DND-41 (cell line): ENCODE measurements at regions not wholly inside any gene's neighbourhood (a gene's known extent, or its start where the extent isn't known, plus 50 kb on each side); places are given as distances from the start of the nearest gene placed in this dataset.

ENCODE experiments used
- ATAC-seq: fragments of 200-7000 bp; cut with Tn5 transposase; 3 replicates; pipeline ENCODE4 v1.9.1; 2021; ENCODE audit warnings: low read depth; ENCODE audit not compliant: insufficient read depth
- DNase-seq: peaks from one replicate; pipeline ENCODE4 v3.0.0-alpha.2; 2020
- H2AFZ ChIP-seq: 2 replicates; pipeline ENCODE4 v1.6.0; 2012; ENCODE audit warnings: low read depth, low read length
- H3K27ac ChIP-seq: 2 replicates; pipeline ENCODE4 v1.5.1; 2012; ENCODE audit warnings: low read length, inconsistent platforms
- H3K27me3 ChIP-seq: fragments of 200-600 bp; sonication (generic); 2 replicates; pipeline ENCODE4 v1.6.0; 2012; ENCODE audit warnings: low read length, mild to moderate bottlenecking, inconsistent platforms; ENCODE audit not compliant: insufficient read depth, poor library complexity
- H3K36me3 ChIP-seq: 2 replicates; pipeline ENCODE4 v1.5.1; 2012; ENCODE audit warnings: low read length, inconsistent platforms; ENCODE audit not compliant: insufficient read depth
- H3K4me1 ChIP-seq: 2 replicates; pipeline ENCODE4 v1.5.1; 2012; ENCODE audit warnings: mild to moderate bottlenecking, low read length; ENCODE audit not compliant: insufficient read depth
- H3K4me2 ChIP-seq: 2 replicates; pipeline ENCODE4 v1.6.0; 2012; ENCODE audit warnings: mild to moderate bottlenecking, moderate library complexity, low read length, inconsistent platforms; ENCODE audit not compliant: insufficient read depth
- H3K4me3 ChIP-seq, 2 experiments: fragments of 200-600 bp in 1 of 2; shearing (Covaris generic) in 1 of 2; 2 replicates each; pipeline ENCODE4 v1.5.1; 2012 to 2016; ENCODE audit warnings: inconsistent platforms in 2 of 2, low read length in 2 of 2, mild to moderate bottlenecking in 2 of 2, low read depth in 1 of 2, moderate library complexity in 1 of 2
- H3K79me2 ChIP-seq: 2 replicates; pipeline ENCODE4 v1.6.0; 2012; ENCODE audit warnings: low read length, inconsistent platforms; ENCODE audit not compliant: insufficient read depth
- H3K9ac ChIP-seq: 2 replicates; pipeline ENCODE4 v1.6.0; 2012; ENCODE audit warnings: low read depth, mild to moderate bottlenecking, inconsistent platforms, low read length, moderate library complexity
- H3K9me3 ChIP-seq: 2 replicates; pipeline ENCODE4 v1.5.1; 2012; ENCODE audit warnings: low read length, moderate library complexity, mild to moderate bottlenecking, inconsistent platforms; ENCODE audit not compliant: insufficient read depth, severe bottlenecking
- H4K20me1 ChIP-seq: 2 replicates; pipeline ENCODE4 v1.6.0; 2012; ENCODE audit warnings: low read length; ENCODE audit not compliant: insufficient read depth
- EZH2 ChIP-seq: IDR thresholded peaks from 3 replicates; pipeline ENCODE4 v1.6.1; 2012; ENCODE audit warnings: borderline replicate concordance, low read depth, mild to moderate bottlenecking, moderate library complexity, low read length, inconsistent platforms; ENCODE audit not compliant: severe bottlenecking
- TF ChIP-seq, protein P1 (sequence below): IDR thresholded peaks from 2 replicates; pipeline ENCODE4 v1.5.1; 2012; ENCODE audit warnings: borderline replicate concordance, low read length, moderate library complexity, mild to moderate bottlenecking; ENCODE audit not compliant: poor library complexity, severe bottlenecking; ENCODE audit errors: extremely low read depth

DNA sequence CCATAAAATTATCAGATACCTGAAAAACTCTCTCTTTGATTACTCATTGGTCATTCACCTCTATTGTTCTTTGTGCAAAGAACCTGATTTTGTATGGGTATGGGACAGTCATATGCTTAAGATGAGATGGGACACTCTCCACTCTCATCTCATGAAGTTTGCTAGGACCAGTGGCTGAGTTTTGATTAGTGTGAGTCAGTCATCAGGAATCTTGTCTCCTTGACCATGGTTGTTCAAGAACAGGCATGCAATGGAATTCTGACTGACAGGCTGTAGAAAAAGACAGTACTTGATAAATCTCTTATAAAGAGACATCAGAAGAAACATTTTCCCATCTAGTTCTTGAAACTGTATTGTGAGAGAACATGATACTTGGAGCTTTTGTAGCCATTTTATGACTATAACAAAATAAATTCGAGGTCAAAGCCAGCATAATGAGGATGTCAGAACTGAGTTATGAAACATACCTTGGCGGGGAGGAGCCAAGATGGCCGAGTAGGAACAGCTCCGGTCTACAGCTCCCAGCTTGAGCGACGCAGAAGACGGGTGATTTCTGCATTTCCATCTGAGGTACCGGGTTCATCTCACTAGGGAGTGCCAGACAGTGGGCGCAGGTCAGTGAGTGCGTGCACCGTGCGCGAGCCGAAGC is 367.0 kb downstream of the NR4A2 start:
- Histone ChIP-seq H3K36me3 (no peaks in the 10 kb centered on the region), H3K79me2 (no peaks in the 10 kb centered on the region), H3K9ac (no peak overlapping the region), H3K4me3 (no peak overlapping the region), H3K4me2 (no peak overlapping the region), H3K27me3 (no peaks in the 10 kb centered on the region), H4K20me1 (no peaks in the 10 kb centered on the region), H3K9me3 (no peaks in the 10 kb centered on the region), H2AFZ (no peak overlapping the region), H3K4me1 (no peaks in the 10 kb centered on the region), H3K27ac (no peak overlapping the region)
- DNase-seq (no peak), ATAC-seq (no peak)
- TF ChIP-seq, protein P1, sequence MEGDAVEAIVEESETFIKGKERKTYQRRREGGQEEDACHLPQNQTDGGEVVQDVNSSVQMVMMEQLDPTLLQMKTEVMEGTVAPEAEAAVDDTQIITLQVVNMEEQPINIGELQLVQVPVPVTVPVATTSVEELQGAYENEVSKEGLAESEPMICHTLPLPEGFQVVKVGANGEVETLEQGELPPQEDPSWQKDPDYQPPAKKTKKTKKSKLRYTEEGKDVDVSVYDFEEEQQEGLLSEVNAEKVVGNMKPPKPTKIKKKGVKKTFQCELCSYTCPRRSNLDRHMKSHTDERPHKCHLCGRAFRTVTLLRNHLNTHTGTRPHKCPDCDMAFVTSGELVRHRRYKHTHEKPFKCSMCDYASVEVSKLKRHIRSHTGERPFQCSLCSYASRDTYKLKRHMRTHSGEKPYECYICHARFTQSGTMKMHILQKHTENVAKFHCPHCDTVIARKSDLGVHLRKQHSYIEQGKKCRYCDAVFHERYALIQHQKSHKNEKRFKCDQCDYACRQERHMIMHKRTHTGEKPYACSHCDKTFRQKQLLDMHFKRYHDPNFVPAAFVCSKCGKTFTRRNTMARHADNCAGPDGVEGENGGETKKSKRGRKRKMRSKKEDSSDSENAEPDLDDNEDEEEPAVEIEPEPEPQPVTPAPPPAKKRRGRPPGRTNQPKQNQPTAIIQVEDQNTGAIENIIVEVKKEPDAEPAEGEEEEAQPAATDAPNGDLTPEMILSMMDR: no peak
- no peak for TF ChIP-seq EZH2

DNA sequence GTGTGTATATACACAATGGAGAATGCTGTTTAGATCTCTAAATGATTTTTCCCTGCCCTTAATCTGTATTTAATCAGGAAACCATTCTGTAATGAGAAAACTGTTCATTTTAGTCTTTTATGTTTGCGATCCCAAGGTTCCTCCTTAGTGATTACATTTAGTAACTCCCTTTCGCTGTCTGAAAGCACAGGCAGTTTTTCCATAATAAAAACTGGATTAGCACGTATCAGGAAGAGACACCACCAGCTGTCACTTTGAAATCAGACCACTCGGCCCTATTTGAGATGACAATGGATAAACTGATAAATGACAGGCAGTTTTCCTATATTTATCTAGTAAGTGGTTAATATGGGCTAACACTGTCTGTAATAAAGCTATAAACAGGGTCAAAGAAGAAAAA is 370.9 kb downstream of the NR4A2 start:
- H4K20me1 ChIP-seq: no peaks in the 10 kb centered on the region
- no peak for DNase-seq

DNA sequence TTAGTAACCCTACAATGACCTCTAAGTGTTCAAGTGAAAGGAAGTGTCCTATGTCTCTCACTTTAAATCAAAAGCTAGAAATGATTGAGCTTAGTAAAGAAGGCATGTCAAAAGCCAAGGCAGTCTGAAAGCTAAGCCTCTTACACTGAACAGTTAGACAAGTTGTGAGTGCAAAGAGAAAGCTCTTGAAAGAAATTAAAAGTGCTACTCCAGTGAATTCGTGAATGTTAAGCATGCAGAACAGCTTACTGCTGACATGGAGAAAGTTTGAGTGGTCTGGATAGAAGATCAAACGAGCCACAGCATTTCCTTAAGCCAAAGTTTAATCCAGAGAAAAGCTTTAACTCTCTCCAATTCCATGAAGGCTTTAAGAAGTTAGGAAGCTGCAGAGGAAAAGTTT is 373.7 kb downstream of the NR4A2 start:
- H3K4me1 ChIP-seq: no peaks in the 10 kb centered on the region
- H4K20me1 ChIP-seq: no peaks in the 10 kb centered on the region
- H3K27ac ChIP-seq: no peak overlapping the region
- no peaks in the 10 kb centered on the region for H3K9me3 ChIP-seq
- no peaks in the 10 kb centered on the region for H3K36me3 ChIP-seq
- ATAC-seq (no peak), DNase-seq (no peak)
- TF ChIP-seq, protein P1: no peak
- no peak for TF ChIP-seq EZH2
- H3K27me3 ChIP-seq: no peaks in the 10 kb centered on the region
- H3K4me2 ChIP-seq: no peak overlapping the region
- H3K9ac ChIP-seq: no peak overlapping the region
- no peaks in the 10 kb centered on the region for H3K79me2 ChIP-seq
- H3K4me3 ChIP-seq: no peak overlapping the region
- H2AFZ ChIP-seq: no peak overlapping the region

More for the DNA sequence above, 370.9 kb downstream of the NR4A2 start:
- TF ChIP-seq, protein P1: no peak
- no peak for TF ChIP-seq EZH2
- Histone ChIP-seq H3K4me2 (no peak overlapping the region), H3K27ac (no peak overlapping the region), H3K9me3 (no peaks in the 10 kb centered on the region), H3K27me3 (no peaks in the 10 kb centered on the region), H3K79me2 (no peaks in the 10 kb centered on the region), H3K4me1 (no peaks in the 10 kb centered on the region), H3K4me3 (no peak overlapping the region), H2AFZ (no peak overlapping the region), H3K9ac (no peak overlapping the region), H3K36me3 (no peaks in the 10 kb centered on the region)
- ATAC-seq: no peak

DNA sequence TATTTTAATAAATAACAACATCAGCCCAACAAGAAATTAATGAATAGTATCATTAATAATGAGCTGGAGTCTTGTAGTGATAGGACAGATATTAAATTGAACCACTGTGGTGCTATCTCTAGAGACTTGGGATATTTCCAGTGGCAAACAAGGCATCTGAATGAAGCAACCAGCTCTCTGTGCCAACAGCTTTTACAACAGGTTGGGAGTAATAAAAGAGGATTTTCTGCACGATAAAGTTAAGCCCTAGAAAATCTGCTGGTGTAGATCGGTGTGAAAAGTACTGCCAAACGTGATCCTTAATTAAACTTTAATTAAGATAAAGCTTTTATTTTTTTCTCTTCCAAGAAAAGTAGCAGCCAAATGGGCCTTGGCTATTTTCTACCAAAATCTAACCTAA is 385.5 kb downstream of the NR4A2 start:
- H3K4me3 ChIP-seq: no peak overlapping the region
- DNase-seq: no peak
- H3K9me3 ChIP-seq: no peaks in the 10 kb centered on the region
- no peak overlapping the region for H3K4me2 ChIP-seq
- H3K4me1 ChIP-seq: no peaks in the 10 kb centered on the region
- H2AFZ ChIP-seq: no peak overlapping the region
- H3K79me2 ChIP-seq: no peaks in the 10 kb centered on the region
- H3K9ac ChIP-seq: no peak overlapping the region
- no peak for ATAC-seq
- no peaks in the 10 kb centered on the region for H3K27me3 ChIP-seq
- TF ChIP-seq, protein P1: no peak
- TF ChIP-seq EZH2: no peak
- H4K20me1 ChIP-seq: no peaks in the 10 kb centered on the region
- no peak overlapping the region for H3K27ac ChIP-seq
- H3K36me3 ChIP-seq: no peaks in the 10 kb centered on the region
